ENCODE measurements at regions not wholly inside any gene's neighbourhood (a gene's known extent, or its start where the extent isn't known, plus 50 kb on each side); places are given as distances from the start of the nearest gene placed in this dataset.

- TF ChIP-seq, protein P1, sequence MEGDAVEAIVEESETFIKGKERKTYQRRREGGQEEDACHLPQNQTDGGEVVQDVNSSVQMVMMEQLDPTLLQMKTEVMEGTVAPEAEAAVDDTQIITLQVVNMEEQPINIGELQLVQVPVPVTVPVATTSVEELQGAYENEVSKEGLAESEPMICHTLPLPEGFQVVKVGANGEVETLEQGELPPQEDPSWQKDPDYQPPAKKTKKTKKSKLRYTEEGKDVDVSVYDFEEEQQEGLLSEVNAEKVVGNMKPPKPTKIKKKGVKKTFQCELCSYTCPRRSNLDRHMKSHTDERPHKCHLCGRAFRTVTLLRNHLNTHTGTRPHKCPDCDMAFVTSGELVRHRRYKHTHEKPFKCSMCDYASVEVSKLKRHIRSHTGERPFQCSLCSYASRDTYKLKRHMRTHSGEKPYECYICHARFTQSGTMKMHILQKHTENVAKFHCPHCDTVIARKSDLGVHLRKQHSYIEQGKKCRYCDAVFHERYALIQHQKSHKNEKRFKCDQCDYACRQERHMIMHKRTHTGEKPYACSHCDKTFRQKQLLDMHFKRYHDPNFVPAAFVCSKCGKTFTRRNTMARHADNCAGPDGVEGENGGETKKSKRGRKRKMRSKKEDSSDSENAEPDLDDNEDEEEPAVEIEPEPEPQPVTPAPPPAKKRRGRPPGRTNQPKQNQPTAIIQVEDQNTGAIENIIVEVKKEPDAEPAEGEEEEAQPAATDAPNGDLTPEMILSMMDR (IDR thresholded peaks at IDR 0.05; ENCODE audit: low read depth, low read length) = no peak
- Histone ChIP-seq H3K9me3 (ENCODE audit: severe bottlenecking) (no peaks in the 10 kb centered on the region), H3K27ac (peak overlapping the region; percentile 52), H3K27me3 (ENCODE audit: insufficient read depth, low read depth, severe bottlenecking) (no peaks in the 10 kb centered on the region), H3K36me3 (peaks cover 55% of the 10 kb centered on the region), H3K4me3 (ENCODE audit: low read depth, low read length) (no peak overlapping the region)
- no peak for DNase-seq
These were observed 54.0 kb downstream of the NCOR2 start for GRCh38 chr12:124513297-124513867.

GRCh38 chr12:124512667-124513296 lies 54.6 kb downstream of the NCOR2 start:
- peaks cover 55% of the 10 kb centered on the region for H3K36me3 ChIP-seq
- no peak overlapping the region for H3K4me3 ChIP-seq (ENCODE audit: low read depth, low read length)
- no peak for DNase-seq
- H3K9me3 ChIP-seq (ENCODE audit: severe bottlenecking) = no peaks in the 10 kb centered on the region
- no peaks in the 10 kb centered on the region for H3K27me3 ChIP-seq (ENCODE audit: insufficient read depth, low read depth, severe bottlenecking)
- TF ChIP-seq, protein P1 (IDR thresholded peaks at IDR 0.05; ENCODE audit: low read depth, low read length) = no peak
- H3K27ac ChIP-seq = peak overlapping the region; percentile 52

DNA sequence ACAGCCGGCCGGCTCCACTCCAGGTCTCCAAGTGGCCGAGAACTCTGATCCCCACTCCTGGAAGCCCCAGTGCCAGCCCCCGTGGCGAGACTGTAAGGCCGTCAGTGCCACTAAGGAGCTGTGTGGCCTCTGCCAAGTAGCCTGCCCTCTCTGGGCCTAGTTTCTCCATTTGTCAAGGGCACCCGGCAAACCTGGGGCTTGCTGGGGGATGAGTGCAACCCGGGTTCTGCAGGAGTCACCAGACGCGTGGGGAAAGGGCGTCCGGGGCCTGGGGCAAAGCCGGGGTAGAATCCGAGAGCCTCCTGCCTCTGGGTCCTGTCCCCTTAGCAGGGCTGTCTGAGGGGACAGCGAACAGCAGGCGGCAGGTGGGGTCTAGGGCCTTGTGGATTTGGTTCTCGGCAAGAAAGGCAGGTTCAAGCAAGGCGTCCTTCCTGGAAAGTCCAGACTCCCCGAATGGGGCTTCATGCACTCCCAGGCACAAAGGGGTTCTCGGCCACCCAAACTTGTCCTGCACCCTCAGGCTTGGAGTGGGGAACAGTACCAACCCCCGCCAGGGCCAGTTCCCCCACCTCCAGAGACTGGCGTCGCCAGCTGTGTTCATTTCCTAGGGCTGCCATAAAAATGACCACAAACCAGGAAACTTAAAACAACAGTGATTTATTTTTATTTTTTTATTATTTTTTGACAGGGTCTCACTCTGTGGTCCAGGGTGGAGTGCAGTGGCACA lies 56.0 kb downstream of the NCOR2 start:
- Histone ChIP-seq H3K27ac (peak overlapping the region; percentile 21), H3K27me3 (ENCODE audit: insufficient read depth, low read depth, severe bottlenecking) (no peaks in the 10 kb centered on the region), H3K9me3 (ENCODE audit: severe bottlenecking) (no peaks in the 10 kb centered on the region), H3K4me3 (ENCODE audit: low read depth, low read length) (no peak overlapping the region), H3K36me3 (peaks cover 56% of the 10 kb centered on the region)
- TF ChIP-seq, protein P1 (IDR thresholded peaks at IDR 0.05; ENCODE audit: low read depth, low read length) = no peak
- DNase-seq = no peak

DNA sequence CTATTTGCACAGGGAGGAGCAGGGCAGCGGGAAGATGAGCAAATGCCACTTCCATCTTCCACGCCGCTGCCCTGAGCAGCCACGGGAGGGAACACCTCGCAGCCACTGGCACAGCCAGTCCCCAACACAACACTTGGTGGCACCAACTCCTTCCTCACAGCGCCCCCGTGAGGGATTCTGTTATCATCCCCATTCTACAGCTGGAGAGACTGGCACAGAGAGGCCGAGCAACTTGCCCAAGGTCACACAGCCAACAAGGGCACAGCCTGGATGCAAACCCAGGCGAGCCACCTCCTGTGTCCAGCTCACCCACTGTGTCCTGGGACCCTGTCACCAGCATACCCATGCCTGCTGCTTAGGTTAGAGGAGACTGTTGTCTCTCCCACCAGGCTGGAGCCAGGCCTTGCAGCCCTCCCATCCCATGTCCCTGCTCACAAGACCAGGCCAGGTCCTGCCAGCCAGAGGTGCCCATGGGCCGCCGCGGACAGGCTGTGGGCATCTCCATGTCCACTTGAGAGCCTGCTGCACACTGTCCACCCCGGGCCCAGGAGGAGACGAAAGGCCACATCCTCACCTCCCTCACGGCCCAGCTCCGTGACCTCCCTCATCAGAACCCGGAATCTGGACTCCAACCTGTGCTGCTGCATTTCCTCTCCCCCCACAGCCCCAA lies 57.0 kb downstream of the NCOR2 start:
- H3K4me3 ChIP-seq (ENCODE audit: low read depth, low read length) = no peak overlapping the region
- peaks cover 48% of the 10 kb centered on the region for H3K36me3 ChIP-seq
- no peaks in the 10 kb centered on the region for H3K27me3 ChIP-seq (ENCODE audit: insufficient read depth, low read depth, severe bottlenecking)
- no peak for DNase-seq
- H3K27ac ChIP-seq = peak overlapping the region; percentile 42
- TF ChIP-seq, protein P1 (IDR thresholded peaks at IDR 0.05; ENCODE audit: low read depth, low read length) = peak; percentile 32
- H3K9me3 ChIP-seq (ENCODE audit: severe bottlenecking) = no peaks in the 10 kb centered on the region

- DNase-seq = no peak
- Histone ChIP-seq H3K27ac (peak overlapping the region; percentile 42), H3K4me3 (ENCODE audit: low read depth, low read length) (no peak overlapping the region), H3K9me3 (ENCODE audit: severe bottlenecking) (no peaks in the 10 kb centered on the region), H3K36me3 (peaks cover 43% of the 10 kb centered on the region), H3K27me3 (ENCODE audit: insufficient read depth, low read depth, severe bottlenecking) (no peaks in the 10 kb centered on the region)
- TF ChIP-seq, protein P1 (IDR thresholded peaks at IDR 0.05; ENCODE audit: low read depth, low read length) = no peak
These were observed 57.6 kb downstream of the NCOR2 start for GRCh38 chr12:124509676-124510300.
